WTC11 (cell line): ENCODE measurements at regions not wholly inside any gene's neighbourhood (a gene's known extent, or its start where the extent isn't known, plus 50 kb on each side); places are given as distances from the start of the nearest gene placed in this dataset.

Source experiments
- ATAC-seq: fragments of 200-7000 bp; cut with Tn5 transposase; 2 replicates; pipeline ENCODE4 v1.10.0; 2021; ENCODE audit warnings: mild to moderate bottlenecking, moderate library complexity
- CTCF ChIA-PET: fragments of 300-600 bp; sonication (Branson Sonifier 250); formaldehyde crosslinking; loops from one replicate; lab custom pipeline; 2021; ENCODE audit warnings: antibody characterized with exemption; lab: Charles Lee
- POLR2A ChIA-PET: fragments of 350-600 bp; sonication (Branson Sonifier 250); formaldehyde crosslinking; loops from one replicate; lab custom pipeline; 2021; ENCODE audit warnings: antibody characterized with exemption; lab: Charles Lee
- DNase-seq: peaks from one replicate; pipeline ENCODE4 v3.0.0; 2021; ENCODE audit warnings: low spot score
- H3K27ac Mint-ChIP-seq: 2 replicates; pipeline ENCODE4 v1.8.0; 2021; ENCODE audit warnings: mixed read lengths
- H3K27me3 Mint-ChIP-seq: 2 replicates; pipeline ENCODE4 v1.8.0; 2021; ENCODE audit warnings: low read depth, mild to moderate bottlenecking, moderate library complexity, mixed read lengths
- H3K36me3 Mint-ChIP-seq: 2 replicates; pipeline ENCODE4 v1.8.0; 2021; ENCODE audit warnings: mixed read lengths
- H3K4me1 Mint-ChIP-seq: 2 replicates; pipeline ENCODE4 v1.8.0; 2022; ENCODE audit warnings: mixed read lengths
- H3K4me3 Mint-ChIP-seq: 2 replicates; pipeline ENCODE4 v1.8.0; 2021; ENCODE audit warnings: mild to moderate bottlenecking, moderate library complexity, mixed read lengths
- H3K9me3 Mint-ChIP-seq: 2 replicates; pipeline ENCODE4 v1.8.0; 2021; ENCODE audit warnings: mixed read lengths
- MXD4 ChIP-seq: fragments of 250-450 bp; sonication (Bioruptor Pico); IDR thresholded peaks from 2 replicates; pipeline ENCODE4 v1.8.0; 2021; ENCODE audit warnings: mild to moderate bottlenecking, moderate library complexity, borderline replicate concordance
- NR3C1 ChIP-seq: sonication (generic); formaldehyde crosslinking; conservative IDR thresholded peaks from 2 replicates; pipeline ENCODE4 v1.8.1; 2023; ENCODE audit warnings: low read depth, mild to moderate bottlenecking, missing genetic modification reagents
- OVOL2 ChIP-seq: fragments of 250-450 bp; sonication (Bioruptor Pico); IDR thresholded peaks from 2 replicates; pipeline ENCODE4 v1.9.0; 2021; ENCODE audit warnings: mild to moderate bottlenecking, borderline replicate concordance
- RORB ChIP-seq: fragments of 250-450 bp; sonication (Bioruptor Pico); IDR thresholded peaks from 2 replicates; pipeline ENCODE4 v1.9.0; 2021; ENCODE audit warnings: mild to moderate bottlenecking
- ZNF232 ChIP-seq: sonication (generic); formaldehyde crosslinking; IDR thresholded peaks from 2 replicates; pipeline ENCODE4 v1.8.0; 2022; ENCODE audit warnings: mild to moderate bottlenecking, missing genetic modification reagents
- ZNF317 ChIP-seq: sonication (generic); formaldehyde crosslinking; IDR thresholded peaks from 2 replicates; pipeline ENCODE4 v1.8.1; 2023; ENCODE audit warnings: low read depth, mild to moderate bottlenecking, moderate library complexity, missing genetic modification reagents, borderline replicate concordance
- ZNF671 ChIP-seq: fragments of 250-450 bp; sonication (Bioruptor Pico); IDR thresholded peaks from 2 replicates; pipeline ENCODE4 v1.8.0; 2021; ENCODE audit warnings: mild to moderate bottlenecking
- TF ChIP-seq, protein P1 (sequence below): sonication (generic); formaldehyde crosslinking; IDR thresholded peaks from 2 replicates; pipeline ENCODE4 v1.8.1; 2022; ENCODE audit warnings: low read depth, mild to moderate bottlenecking, moderate library complexity, missing genetic modification reagents, borderline replicate concordance
- TF ChIP-seq, protein P2 (sequence below): sonication (generic); formaldehyde crosslinking; IDR thresholded peaks from 2 replicates; pipeline ENCODE4 v1.8.1; 2023; ENCODE audit warnings: mild to moderate bottlenecking, missing genetic modification reagents, borderline replicate concordance
- TF ChIP-seq, protein P3 (sequence below): sonication (generic); formaldehyde crosslinking; IDR thresholded peaks from 2 replicates; pipeline ENCODE4 v1.8.1; 2022; ENCODE audit warnings: low read depth, missing genetic modification reagents, borderline replicate concordance
- TF ChIP-seq, protein P4 (sequence below): sonication (generic); formaldehyde crosslinking; conservative IDR thresholded peaks from 2 replicates; pipeline ENCODE4 v1.8.1; 2022; ENCODE audit warnings: mild to moderate bottlenecking, missing genetic modification reagents
- TF ChIP-seq, protein P5 (sequence below): sonication (generic); formaldehyde crosslinking; IDR thresholded peaks from 2 replicates; pipeline ENCODE4 v1.8.0; 2023; ENCODE audit warnings: missing genetic modification reagents, mild to moderate bottlenecking, borderline replicate concordance
- TF ChIP-seq, protein P6 (sequence below): sonication (generic); formaldehyde crosslinking; IDR thresholded peaks from 2 replicates; pipeline ENCODE4 v1.8.0; 2023; ENCODE audit warnings: missing genetic modification reagents
- TF ChIP-seq, protein P7 (sequence below): sonication (generic); formaldehyde crosslinking; IDR thresholded peaks from 2 replicates; pipeline ENCODE4 v1.8.0; 2022; ENCODE audit warnings: mild to moderate bottlenecking, missing genetic modification reagents
- TF ChIP-seq, protein P8 (sequence below): fragments of 250-450 bp; sonication (Bioruptor Pico); conservative IDR thresholded peaks from 2 replicates; pipeline ENCODE4 v1.9.0; 2021; ENCODE audit warnings: mild to moderate bottlenecking
- TF ChIP-seq, protein P9 (sequence below): fragments of 250-450 bp; sonication (Bioruptor Pico); IDR thresholded peaks from 2 replicates; pipeline ENCODE4 v2.1.2; 2022; ENCODE audit warnings: mild to moderate bottlenecking, moderate library complexity

DNA sequence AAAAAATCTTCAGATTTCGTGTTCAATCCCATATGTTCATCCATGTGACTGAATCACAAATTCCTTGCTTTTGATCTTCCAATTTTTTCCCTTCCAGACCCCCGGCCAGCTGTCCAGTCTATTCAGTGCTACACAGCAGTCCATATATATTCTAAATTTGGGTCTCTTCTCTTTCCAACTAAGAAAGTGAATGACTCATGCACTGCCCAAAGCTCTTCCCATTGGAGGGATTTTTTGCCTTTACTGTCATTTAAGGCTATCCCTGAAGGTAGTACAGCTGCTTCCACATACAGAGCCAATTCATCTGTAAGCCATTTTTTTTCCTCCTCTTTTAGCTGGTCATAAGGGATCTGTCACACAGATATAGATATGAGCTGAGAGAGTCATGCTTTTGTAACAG, 478.3 kb downstream of the DMRT2 start:
- TF ChIP-seq, protein P1, sequence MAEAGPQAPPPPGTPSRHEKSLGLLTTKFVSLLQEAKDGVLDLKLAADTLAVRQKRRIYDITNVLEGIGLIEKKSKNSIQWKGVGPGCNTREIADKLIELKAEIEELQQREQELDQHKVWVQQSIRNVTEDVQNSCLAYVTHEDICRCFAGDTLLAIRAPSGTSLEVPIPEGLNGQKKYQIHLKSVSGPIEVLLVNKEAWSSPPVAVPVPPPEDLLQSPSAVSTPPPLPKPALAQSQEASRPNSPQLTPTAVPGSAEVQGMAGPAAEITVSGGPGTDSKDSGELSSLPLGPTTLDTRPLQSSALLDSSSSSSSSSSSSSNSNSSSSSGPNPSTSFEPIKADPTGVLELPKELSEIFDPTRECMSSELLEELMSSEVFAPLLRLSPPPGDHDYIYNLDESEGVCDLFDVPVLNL (CRISPR knock-in tag), result no peak
- TF ChIP-seq, protein P2, sequence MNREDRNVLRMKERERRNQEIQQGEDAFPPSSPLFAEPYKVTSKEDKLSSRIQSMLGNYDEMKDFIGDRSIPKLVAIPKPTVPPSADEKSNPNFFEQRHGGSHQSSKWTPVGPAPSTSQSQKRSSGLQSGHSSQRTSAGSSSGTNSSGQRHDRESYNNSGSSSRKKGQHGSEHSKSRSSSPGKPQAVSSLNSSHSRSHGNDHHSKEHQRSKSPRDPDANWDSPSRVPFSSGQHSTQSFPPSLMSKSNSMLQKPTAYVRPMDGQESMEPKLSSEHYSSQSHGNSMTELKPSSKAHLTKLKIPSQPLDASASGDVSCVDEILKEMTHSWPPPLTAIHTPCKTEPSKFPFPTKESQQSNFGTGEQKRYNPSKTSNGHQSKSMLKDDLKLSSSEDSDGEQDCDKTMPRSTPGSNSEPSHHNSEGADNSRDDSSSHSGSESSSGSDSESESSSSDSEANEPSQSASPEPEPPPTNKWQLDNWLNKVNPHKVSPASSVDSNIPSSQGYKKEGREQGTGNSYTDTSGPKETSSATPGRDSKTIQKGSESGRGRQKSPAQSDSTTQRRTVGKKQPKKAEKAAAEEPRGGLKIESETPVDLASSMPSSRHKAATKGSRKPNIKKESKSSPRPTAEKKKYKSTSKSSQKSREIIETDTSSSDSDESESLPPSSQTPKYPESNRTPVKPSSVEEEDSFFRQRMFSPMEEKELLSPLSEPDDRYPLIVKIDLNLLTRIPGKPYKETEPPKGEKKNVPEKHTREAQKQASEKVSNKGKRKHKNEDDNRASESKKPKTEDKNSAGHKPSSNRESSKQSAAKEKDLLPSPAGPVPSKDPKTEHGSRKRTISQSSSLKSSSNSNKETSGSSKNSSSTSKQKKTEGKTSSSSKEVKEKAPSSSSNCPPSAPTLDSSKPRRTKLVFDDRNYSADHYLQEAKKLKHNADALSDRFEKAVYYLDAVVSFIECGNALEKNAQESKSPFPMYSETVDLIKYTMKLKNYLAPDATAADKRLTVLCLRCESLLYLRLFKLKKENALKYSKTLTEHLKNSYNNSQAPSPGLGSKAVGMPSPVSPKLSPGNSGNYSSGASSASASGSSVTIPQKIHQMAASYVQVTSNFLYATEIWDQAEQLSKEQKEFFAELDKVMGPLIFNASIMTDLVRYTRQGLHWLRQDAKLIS (CRISPR knock-in tag), result no peak
- TF ChIP-seq NR3C1, result no peak
- TF ChIP-seq, protein P3, sequence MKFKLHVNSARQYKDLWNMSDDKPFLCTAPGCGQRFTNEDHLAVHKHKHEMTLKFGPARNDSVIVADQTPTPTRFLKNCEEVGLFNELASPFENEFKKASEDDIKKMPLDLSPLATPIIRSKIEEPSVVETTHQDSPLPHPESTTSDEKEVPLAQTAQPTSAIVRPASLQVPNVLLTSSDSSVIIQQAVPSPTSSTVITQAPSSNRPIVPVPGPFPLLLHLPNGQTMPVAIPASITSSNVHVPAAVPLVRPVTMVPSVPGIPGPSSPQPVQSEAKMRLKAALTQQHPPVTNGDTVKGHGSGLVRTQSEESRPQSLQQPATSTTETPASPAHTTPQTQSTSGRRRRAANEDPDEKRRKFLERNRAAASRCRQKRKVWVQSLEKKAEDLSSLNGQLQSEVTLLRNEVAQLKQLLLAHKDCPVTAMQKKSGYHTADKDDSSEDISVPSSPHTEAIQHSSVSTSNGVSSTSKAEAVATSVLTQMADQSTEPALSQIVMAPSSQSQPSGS (CRISPR knock-in tag), result no peak
- TF ChIP-seq, protein P4, sequence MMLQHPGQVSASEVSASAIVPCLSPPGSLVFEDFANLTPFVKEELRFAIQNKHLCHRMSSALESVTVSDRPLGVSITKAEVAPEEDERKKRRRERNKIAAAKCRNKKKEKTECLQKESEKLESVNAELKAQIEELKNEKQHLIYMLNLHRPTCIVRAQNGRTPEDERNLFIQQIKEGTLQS, result no peak
- TF ChIP-seq, protein P5, sequence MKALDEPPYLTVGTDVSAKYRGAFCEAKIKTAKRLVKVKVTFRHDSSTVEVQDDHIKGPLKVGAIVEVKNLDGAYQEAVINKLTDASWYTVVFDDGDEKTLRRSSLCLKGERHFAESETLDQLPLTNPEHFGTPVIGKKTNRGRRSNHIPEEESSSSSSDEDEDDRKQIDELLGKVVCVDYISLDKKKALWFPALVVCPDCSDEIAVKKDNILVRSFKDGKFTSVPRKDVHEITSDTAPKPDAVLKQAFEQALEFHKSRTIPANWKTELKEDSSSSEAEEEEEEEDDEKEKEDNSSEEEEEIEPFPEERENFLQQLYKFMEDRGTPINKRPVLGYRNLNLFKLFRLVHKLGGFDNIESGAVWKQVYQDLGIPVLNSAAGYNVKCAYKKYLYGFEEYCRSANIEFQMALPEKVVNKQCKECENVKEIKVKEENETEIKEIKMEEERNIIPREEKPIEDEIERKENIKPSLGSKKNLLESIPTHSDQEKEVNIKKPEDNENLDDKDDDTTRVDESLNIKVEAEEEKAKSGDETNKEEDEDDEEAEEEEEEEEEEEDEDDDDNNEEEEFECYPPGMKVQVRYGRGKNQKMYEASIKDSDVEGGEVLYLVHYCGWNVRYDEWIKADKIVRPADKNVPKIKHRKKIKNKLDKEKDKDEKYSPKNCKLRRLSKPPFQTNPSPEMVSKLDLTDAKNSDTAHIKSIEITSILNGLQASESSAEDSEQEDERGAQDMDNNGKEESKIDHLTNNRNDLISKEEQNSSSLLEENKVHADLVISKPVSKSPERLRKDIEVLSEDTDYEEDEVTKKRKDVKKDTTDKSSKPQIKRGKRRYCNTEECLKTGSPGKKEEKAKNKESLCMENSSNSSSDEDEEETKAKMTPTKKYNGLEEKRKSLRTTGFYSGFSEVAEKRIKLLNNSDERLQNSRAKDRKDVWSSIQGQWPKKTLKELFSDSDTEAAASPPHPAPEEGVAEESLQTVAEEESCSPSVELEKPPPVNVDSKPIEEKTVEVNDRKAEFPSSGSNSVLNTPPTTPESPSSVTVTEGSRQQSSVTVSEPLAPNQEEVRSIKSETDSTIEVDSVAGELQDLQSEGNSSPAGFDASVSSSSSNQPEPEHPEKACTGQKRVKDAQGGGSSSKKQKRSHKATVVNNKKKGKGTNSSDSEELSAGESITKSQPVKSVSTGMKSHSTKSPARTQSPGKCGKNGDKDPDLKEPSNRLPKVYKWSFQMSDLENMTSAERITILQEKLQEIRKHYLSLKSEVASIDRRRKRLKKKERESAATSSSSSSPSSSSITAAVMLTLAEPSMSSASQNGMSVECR, result no peak
- TF ChIP-seq ZNF232, result no peak
- TF ChIP-seq, protein P6, sequence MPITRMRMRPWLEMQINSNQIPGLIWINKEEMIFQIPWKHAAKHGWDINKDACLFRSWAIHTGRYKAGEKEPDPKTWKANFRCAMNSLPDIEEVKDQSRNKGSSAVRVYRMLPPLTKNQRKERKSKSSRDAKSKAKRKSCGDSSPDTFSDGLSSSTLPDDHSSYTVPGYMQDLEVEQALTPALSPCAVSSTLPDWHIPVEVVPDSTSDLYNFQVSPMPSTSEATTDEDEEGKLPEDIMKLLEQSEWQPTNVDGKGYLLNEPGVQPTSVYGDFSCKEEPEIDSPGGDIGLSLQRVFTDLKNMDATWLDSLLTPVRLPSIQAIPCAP (CRISPR knock-in tag), result no peak
- no peak for TF ChIP-seq RORB (CRISPR knock-in tag)
- no peak for TF ChIP-seq OVOL2 (CRISPR knock-in tag)
- TF ChIP-seq, protein P7, sequence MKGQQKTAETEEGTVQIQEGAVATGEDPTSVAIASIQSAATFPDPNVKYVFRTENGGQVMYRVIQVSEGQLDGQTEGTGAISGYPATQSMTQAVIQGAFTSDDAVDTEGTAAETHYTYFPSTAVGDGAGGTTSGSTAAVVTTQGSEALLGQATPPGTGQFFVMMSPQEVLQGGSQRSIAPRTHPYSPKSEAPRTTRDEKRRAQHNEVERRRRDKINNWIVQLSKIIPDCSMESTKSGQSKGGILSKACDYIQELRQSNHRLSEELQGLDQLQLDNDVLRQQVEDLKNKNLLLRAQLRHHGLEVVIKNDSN (CRISPR knock-in tag), result no peak
- TF ChIP-seq ZNF671 (CRISPR knock-in tag), result no peak
- TF ChIP-seq, all 79 proteins: peak for 0
- no peak for ATAC-seq
- ChIA-PET POLR2A (no interaction called here), CTCF (interaction anchor here (0.6 to 0.9 kb wide), 2 partner anchors 79 to 1275 kb away, joined by 3 read pairs; no protein-coding TSS in a partner anchor)
- Mint-ChIP-seq H3K4me3 (no peak overlapping the region), H3K27me3 (no peaks in the 10 kb centered on the region), H3K27ac (no peak overlapping the region), H3K9me3 (peaks cover 4% of the 10 kb centered on the region), H3K36me3 (no peaks in the 10 kb centered on the region), H3K4me1 (no peaks in the 10 kb centered on the region)
- no peak for DNase-seq

DNA sequence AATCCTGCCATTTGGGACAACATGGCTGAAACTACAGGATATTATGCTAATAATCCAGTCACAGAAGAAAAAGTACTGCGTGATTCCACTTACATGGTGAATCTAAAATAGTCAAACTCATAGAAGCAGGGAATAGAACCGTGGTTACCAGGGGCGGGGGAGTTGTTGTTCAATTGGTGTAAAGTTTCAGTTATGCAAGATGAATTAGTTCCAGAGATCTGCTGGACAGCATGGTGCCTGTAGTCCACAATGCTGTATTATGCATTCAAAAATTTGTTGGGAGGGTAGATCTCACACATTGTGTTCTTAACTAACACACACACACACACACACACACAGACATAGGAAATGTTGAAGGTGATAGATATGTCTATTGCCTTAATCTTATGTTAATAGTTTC, 480.5 kb downstream of the DMRT2 start:
- Mint-ChIP-seq H3K4me3 (no peak overlapping the region), H3K27ac (no peak overlapping the region), H3K9me3 (peaks cover 4% of the 10 kb centered on the region), H3K4me1 (no peaks in the 10 kb centered on the region), H3K36me3 (no peaks in the 10 kb centered on the region), H3K27me3 (no peaks in the 10 kb centered on the region)
- ChIA-PET POLR2A (no interaction called here), CTCF (no interaction called here)
- ATAC-seq (no peak), DNase-seq (no peak)
- TF ChIP-seq, protein P8, sequence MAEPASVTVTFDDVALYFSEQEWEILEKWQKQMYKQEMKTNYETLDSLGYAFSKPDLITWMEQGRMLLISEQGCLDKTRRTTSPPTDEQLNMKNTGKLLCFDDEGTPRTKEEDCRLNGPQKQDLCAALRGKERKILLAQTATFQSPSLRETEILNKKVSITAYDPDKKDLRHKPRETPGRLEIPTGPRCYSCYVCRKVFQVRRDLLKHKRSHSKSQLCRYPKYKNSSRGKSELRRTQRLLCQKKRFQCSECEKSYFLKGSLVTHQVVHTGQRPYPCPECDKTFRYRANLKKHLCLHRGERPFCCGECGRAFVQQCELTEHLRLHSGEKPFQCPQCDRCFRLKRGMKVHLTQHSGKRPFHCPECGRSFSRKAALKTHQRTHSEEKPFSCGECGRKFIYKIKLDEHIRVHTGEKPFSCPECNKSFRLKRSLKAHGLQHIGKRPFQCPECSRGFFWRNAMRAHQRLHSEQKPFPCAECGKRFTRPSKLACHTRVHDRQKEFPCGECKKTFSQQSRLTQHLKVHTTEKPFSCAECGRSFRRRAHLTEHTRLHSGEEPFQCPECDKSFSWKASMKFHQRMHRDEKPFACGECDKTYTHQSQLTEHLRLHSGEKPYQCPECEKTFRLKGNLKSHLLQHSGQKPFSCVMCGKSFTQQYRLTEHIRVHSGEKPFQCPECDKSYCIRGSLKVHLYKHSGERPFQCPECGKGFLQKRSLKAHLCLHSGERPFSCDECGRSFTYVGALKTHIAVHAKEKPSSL (CRISPR knock-in tag), result no peak
- TF ChIP-seq ZNF317 (no peak), MXD4 (CRISPR knock-in tag) (no peak)
- TF ChIP-seq, protein P1 (CRISPR knock-in tag), result no peak
- TF ChIP-seq, protein P9, sequence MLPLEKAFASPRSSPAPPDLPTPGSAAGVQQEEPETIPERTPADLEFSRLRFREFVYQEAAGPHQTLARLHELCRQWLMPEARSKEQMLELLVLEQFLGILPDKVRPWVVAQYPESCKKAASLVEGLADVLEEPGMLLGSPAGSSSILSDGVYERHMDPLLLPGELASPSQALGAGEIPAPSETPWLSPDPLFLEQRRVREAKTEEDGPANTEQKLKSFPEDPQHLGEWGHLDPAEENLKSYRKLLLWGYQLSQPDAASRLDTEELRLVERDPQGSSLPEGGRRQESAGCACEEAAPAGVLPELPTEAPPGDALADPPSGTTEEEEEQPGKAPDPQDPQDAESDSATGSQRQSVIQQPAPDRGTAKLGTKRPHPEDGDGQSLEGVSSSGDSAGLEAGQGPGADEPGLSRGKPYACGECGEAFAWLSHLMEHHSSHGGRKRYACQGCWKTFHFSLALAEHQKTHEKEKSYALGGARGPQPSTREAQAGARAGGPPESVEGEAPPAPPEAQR, result no peak
